ENCODE measurements at regions not wholly inside any gene's neighbourhood (a gene's known extent, or its start where the extent isn't known, plus 50 kb on each side); places are given as distances from the start of the nearest gene placed in this dataset.
"Not testable (repeated sequence)": the region's sequence is repeated elsewhere in the genome, so short reads cannot be mapped to it uniquely, and the experiment has no call there.

DNA sequence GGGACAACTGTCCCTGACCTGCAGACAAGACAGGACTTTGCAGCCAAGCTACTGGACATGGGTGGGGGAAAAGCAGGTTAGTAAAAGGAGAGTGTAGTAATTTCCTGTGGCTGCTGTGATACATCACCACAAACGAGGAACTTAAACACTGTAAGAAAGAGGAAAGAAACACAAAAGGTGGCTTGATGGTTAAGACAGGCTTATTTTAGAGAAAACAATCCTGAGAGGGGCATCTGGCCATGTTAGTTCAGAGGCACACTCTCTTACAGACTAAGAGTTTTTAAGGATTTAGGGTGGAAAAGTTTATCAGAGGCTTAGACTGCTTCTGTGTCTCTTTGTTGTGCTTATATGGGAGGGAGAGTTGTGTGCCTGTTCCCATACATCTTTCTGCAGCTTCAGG, 667.0 kb downstream of the TYW1 start:
- Mint-ChIP-seq H3K27ac (ENCODE audit: low read depth) (no peak overlapping the region), H3K9me3 (peaks cover under 1% of the 10 kb centered on the region), H3K4me1 (no peaks in the 10 kb centered on the region), H3K4me3 (no peak overlapping the region), H3K36me3 (ENCODE audit: insufficient read depth) (no peaks in the 10 kb centered on the region), H3K27me3 (no peaks in the 10 kb centered on the region)
- ATAC-seq (replicated peaks; ENCODE audit: extremely low read depth, poor library complexity, severe bottlenecking) (no peak), DNase-seq (ENCODE audit: low spot score in 2 of 2) (no peak)

DNA sequence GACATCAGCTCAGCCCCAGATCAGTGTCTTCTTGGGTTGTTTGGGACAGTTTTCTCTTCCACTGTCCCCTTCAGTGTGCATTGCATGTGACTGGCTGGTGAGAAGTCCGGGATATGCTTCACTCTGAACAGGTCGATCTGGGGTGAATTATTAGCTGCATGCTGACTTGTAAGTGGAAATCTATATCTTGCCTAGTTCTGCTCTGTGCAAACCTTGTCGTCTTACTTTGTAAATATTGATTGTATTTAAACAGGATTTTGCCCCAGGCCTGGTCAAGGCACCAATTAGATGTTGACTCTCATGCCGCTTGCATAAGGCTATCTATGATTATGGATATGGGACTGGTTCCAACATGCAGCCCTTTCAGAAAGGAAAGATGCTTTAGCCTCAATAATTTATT, 669.7 kb downstream of the TYW1 start:
- not testable (repeated sequence) for H3K27ac Mint-ChIP-seq (ENCODE audit: low read depth); H3K36me3 Mint-ChIP-seq (ENCODE audit: insufficient read depth); H3K4me3 Mint-ChIP-seq; ATAC-seq (replicated peaks; ENCODE audit: extremely low read depth, poor library complexity, severe bottlenecking); DNase-seq (ENCODE audit: low spot score in 2 of 2); H3K27me3 Mint-ChIP-seq; H3K4me1 Mint-ChIP-seq
- peaks cover 11% of the 10 kb centered on the region for H3K9me3 Mint-ChIP-seq

- Mint-ChIP-seq H3K9me3 (peaks cover 25% of the 10 kb centered on the region), H3K4me1 (no peaks in the 10 kb centered on the region), H3K36me3 (ENCODE audit: insufficient read depth) (no peaks in the 10 kb centered on the region), H3K27ac (ENCODE audit: low read depth) (no peak overlapping the region), H3K27me3 (no peaks in the 10 kb centered on the region), H3K4me3 (no peak overlapping the region)
- no peak for DNase-seq (ENCODE audit: low spot score in 2 of 2)
- ATAC-seq (replicated peaks; ENCODE audit: extremely low read depth, poor library complexity, severe bottlenecking) = no peak
Measured at GRCh38 chr7:67671006-67671548, 674.4 kb downstream of the TYW1 start.

- ATAC-seq (replicated peaks; ENCODE audit: extremely low read depth, poor library complexity, severe bottlenecking) (no peak), DNase-seq (ENCODE audit: low spot score in 2 of 2) (no peak)
- no peak overlapping the region for H3K4me3 Mint-ChIP-seq
- no peaks in the 10 kb centered on the region for H3K36me3 Mint-ChIP-seq (ENCODE audit: insufficient read depth)
- no peaks in the 10 kb centered on the region for H3K27me3 Mint-ChIP-seq
- no peak overlapping the region for H3K27ac Mint-ChIP-seq (ENCODE audit: low read depth)
- peaks cover 27% of the 10 kb centered on the region for H3K9me3 Mint-ChIP-seq
- no peaks in the 10 kb centered on the region for H3K4me1 Mint-ChIP-seq
Measured at GRCh38 chr7:67673861-67674260, 677.2 kb downstream of the TYW1 start.

- peaks cover 23% of the 10 kb centered on the region for H3K9me3 Mint-ChIP-seq
- not testable (repeated sequence) for H3K36me3 Mint-ChIP-seq (ENCODE audit: insufficient read depth); DNase-seq (ENCODE audit: low spot score in 2 of 2); H3K4me3 Mint-ChIP-seq; H3K4me1 Mint-ChIP-seq; ATAC-seq (replicated peaks; ENCODE audit: extremely low read depth, poor library complexity, severe bottlenecking); H3K27me3 Mint-ChIP-seq; H3K27ac Mint-ChIP-seq (ENCODE audit: low read depth)
Measured at GRCh38 chr7:67674862-67675261, 678.2 kb downstream of the TYW1 start.

- no peak overlapping the region for H3K4me3 Mint-ChIP-seq
- no peaks in the 10 kb centered on the region for H3K36me3 Mint-ChIP-seq (ENCODE audit: insufficient read depth)
- no peaks in the 10 kb centered on the region for H3K27me3 Mint-ChIP-seq
- H3K9me3 Mint-ChIP-seq = peaks cover 26% of the 10 kb centered on the region
- no peaks in the 10 kb centered on the region for H3K4me1 Mint-ChIP-seq
- H3K27ac Mint-ChIP-seq (ENCODE audit: low read depth) = no peak overlapping the region
- no peak for DNase-seq (ENCODE audit: low spot score in 2 of 2)
- no peak for ATAC-seq (replicated peaks; ENCODE audit: extremely low read depth, poor library complexity, severe bottlenecking)
Measured at GRCh38 chr7:67675971-67676370, 679.3 kb downstream of the TYW1 start.

- peaks cover 27% of the 10 kb centered on the region for H3K9me3 Mint-ChIP-seq
- no peak overlapping the region for H3K27ac Mint-ChIP-seq (ENCODE audit: low read depth)
- no peak for DNase-seq (ENCODE audit: low spot score in 2 of 2)
- H3K27me3 Mint-ChIP-seq = no peaks in the 10 kb centered on the region
- no peaks in the 10 kb centered on the region for H3K4me1 Mint-ChIP-seq
- H3K4me3 Mint-ChIP-seq = no peak overlapping the region
- no peaks in the 10 kb centered on the region for H3K36me3 Mint-ChIP-seq (ENCODE audit: insufficient read depth)
- ATAC-seq (replicated peaks; ENCODE audit: extremely low read depth, poor library complexity, severe bottlenecking) = no peak
Measured at GRCh38 chr7:67678419-67678818, 681.8 kb downstream of the TYW1 start.

GRCh38 chr7:67683628-67684027, 687.0 kb downstream of the TYW1 start:
- ATAC-seq (replicated peaks; ENCODE audit: extremely low read depth, poor library complexity, severe bottlenecking) (no peak), DNase-seq (ENCODE audit: low spot score in 2 of 2) (no peak)
- Mint-ChIP-seq H3K9me3 (peaks cover 21% of the 10 kb centered on the region), H3K4me1 (no peaks in the 10 kb centered on the region), H3K27me3 (no peaks in the 10 kb centered on the region), H3K27ac (ENCODE audit: low read depth) (no peak overlapping the region), H3K36me3 (ENCODE audit: insufficient read depth) (no peaks in the 10 kb centered on the region), H3K4me3 (no peak overlapping the region)

- Mint-ChIP-seq H3K36me3 (ENCODE audit: insufficient read depth) (no peaks in the 10 kb centered on the region), H3K27me3 (no peaks in the 10 kb centered on the region), H3K4me1 (no peaks in the 10 kb centered on the region), H3K4me3 (no peak overlapping the region), H3K9me3 (peaks cover 12% of the 10 kb centered on the region), H3K27ac (ENCODE audit: low read depth) (no peak overlapping the region)
- ATAC-seq (replicated peaks; ENCODE audit: extremely low read depth, poor library complexity, severe bottlenecking) (no peak), DNase-seq (ENCODE audit: low spot score in 2 of 2) (no peak)
Measured at GRCh38 chr7:67690700-67691099, 694.1 kb downstream of the TYW1 start.

- H3K36me3 Mint-ChIP-seq (ENCODE audit: insufficient read depth) = no peaks in the 10 kb centered on the region
- peaks cover 19% of the 10 kb centered on the region for H3K9me3 Mint-ChIP-seq
- no peak for DNase-seq (ENCODE audit: low spot score in 2 of 2)
Measured at GRCh38 chr7:67692425-67692824, 695.8 kb downstream of the TYW1 start.

DNA sequence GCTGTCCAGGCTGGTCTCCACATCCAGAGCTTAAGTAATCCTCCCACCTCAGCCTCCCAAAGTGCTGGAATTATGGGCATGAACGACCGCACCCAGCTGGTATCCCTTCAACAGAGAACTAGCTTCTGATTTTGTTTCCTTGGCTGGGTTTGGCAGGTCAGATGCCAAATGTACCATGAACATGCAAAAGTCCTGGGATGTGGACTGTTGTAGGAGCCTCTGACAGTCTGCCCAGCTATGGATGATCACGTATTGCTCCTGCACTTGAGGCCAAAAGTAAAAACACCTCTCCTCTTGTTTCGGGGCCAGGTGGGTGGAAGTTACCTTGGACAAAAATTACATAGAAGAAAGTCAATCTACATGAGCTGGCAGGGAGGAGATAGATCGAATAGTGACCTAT, 699.5 kb downstream of the TYW1 start:
- no peaks in the 10 kb centered on the region for H3K4me1 Mint-ChIP-seq
- no peak overlapping the region for H3K4me3 Mint-ChIP-seq
- H3K27me3 Mint-ChIP-seq = no peaks in the 10 kb centered on the region
- H3K36me3 Mint-ChIP-seq (ENCODE audit: insufficient read depth) = no peaks in the 10 kb centered on the region
- DNase-seq (ENCODE audit: low spot score in 2 of 2) (no peak), ATAC-seq (replicated peaks; ENCODE audit: extremely low read depth, poor library complexity, severe bottlenecking) (no peak)
- H3K9me3 Mint-ChIP-seq = peaks cover 21% of the 10 kb centered on the region
- H3K27ac Mint-ChIP-seq (ENCODE audit: low read depth) = no peak overlapping the region

More at GRCh38 chr7:67692425-67692824, 695.8 kb downstream of the TYW1 start:
- no peak for ATAC-seq (replicated peaks; ENCODE audit: extremely low read depth, poor library complexity, severe bottlenecking)
- Mint-ChIP-seq H3K4me1 (no peaks in the 10 kb centered on the region), H3K27ac (ENCODE audit: low read depth) (no peak overlapping the region), H3K27me3 (no peaks in the 10 kb centered on the region), H3K4me3 (no peak overlapping the region)

DNA sequence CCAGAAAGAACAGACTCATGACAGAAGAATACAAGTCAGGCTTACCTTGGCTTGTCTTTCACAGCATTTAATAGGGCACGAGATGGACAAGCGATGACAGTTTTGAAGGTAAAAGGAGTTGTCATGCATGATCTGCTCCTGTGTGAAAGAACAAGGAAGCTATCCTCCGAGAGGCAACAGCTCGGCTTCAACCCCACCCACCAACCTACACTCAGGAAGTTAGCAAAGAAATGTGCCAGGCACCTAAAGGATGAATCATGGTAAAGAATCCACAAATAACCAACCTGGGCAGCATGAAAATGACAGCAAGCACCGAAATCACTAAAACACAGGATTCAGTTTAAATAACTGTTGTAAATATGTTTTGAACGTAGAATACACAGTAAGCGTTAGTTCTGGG, 700.2 kb downstream of the TYW1 start:
- Mint-ChIP-seq H3K36me3 (ENCODE audit: insufficient read depth) (no peaks in the 10 kb centered on the region), H3K4me3 (no peak overlapping the region), H3K9me3 (peaks cover 25% of the 10 kb centered on the region), H3K27ac (ENCODE audit: low read depth) (no peak overlapping the region), H3K4me1 (no peaks in the 10 kb centered on the region), H3K27me3 (no peaks in the 10 kb centered on the region)
- no peak for DNase-seq (ENCODE audit: low spot score in 2 of 2)
- ATAC-seq (replicated peaks; ENCODE audit: extremely low read depth, poor library complexity, severe bottlenecking) = no peak

DNA sequence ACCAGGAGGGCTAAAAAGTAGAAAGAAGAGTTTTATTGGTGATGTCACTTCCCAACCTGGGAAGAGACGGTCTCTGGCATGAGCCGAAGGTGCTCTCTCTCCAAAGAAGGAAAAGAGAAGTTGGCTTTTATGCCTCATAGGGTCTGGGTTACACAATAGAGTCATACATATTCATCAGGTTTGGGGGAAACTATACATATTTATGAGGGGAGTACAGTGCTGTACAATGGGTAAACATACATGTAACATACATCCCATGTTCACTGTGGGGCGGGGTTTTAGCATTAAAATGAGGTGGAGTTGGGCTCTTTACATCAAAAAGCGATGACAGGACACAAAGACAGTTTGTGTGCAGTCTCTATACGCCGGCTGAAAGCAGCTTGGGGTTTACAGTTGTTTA, 701.7 kb downstream of the TYW1 start:
- Mint-ChIP-seq H3K4me3 (no peak overlapping the region), H3K4me1 (no peaks in the 10 kb centered on the region), H3K9me3 (peaks cover 25% of the 10 kb centered on the region), H3K27me3 (no peaks in the 10 kb centered on the region), H3K36me3 (ENCODE audit: insufficient read depth) (no peaks in the 10 kb centered on the region), H3K27ac (ENCODE audit: low read depth) (no peak overlapping the region)
- ATAC-seq (replicated peaks; ENCODE audit: extremely low read depth, poor library complexity, severe bottlenecking) (no peak), DNase-seq (ENCODE audit: low spot score in 2 of 2) (no peak)

DNA sequence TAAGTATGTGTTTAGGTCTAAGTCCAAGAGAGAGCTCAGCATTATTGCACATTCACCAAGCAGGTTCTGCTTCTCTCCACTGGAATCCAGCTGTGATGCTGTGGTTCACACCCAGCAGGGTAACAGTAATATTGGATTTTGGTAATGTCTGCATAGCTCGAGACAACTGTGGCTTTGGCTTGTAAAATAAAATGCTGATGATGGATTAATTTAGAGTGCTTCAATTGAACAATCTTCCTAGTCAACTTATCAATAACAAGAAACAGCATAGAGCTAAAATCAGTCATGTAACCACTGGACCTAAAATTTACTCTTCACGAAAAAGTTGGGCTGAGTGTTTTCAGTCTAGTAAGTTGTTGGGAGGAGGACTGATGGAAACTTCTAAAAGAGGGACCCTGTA, 709.2 kb downstream of the TYW1 start:
- Mint-ChIP-seq H3K36me3 (ENCODE audit: insufficient read depth) (no peaks in the 10 kb centered on the region), H3K27ac (ENCODE audit: low read depth) (no peak overlapping the region), H3K4me3 (no peak overlapping the region), H3K27me3 (no peaks in the 10 kb centered on the region), H3K4me1 (no peaks in the 10 kb centered on the region), H3K9me3 (peaks cover 20% of the 10 kb centered on the region)
- ATAC-seq (replicated peaks; ENCODE audit: extremely low read depth, poor library complexity, severe bottlenecking) = no peak
- no peak for DNase-seq (ENCODE audit: low spot score in 2 of 2)

All from central memory CD8-positive, alpha-beta T cell (primary cell).